ENCODE measurements at regions not wholly inside any gene's neighbourhood (a gene's known extent, or its start where the extent isn't known, plus 50 kb on each side); places are given as distances from the start of the nearest gene placed in this dataset.

- no peak for DNase-seq
These were observed 311.0 kb downstream of the GABRB2 start for GRCh38 chr5:161235569-161235968.

- no peak for DNase-seq
These were observed 313.0 kb downstream of the GABRB2 start for GRCh38 chr5:161233553-161233952.

DNA sequence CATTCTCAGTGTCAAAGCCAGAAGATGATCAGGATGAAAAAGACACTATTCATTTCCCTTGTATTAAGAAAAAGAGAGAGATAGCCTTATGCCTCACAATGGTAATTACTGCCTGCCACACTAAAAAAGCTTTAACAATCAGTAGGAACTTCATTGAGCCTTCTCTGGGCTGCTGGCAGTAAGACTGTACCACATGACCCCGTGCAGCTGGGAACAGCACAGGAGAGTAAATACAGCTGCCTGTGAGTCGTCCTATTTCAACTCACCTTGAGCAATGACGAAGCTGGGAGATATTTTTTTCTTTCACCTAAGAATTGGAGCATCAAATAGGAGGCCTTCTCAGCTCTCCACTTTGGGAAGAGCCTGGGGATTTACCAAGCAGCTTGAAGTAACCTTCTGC, 316.3 kb downstream of the GABRB2 start:
- peak; percentile 50 for DNase-seq

GRCh38 chr5:161219816-161220215, 326.7 kb downstream of the GABRB2 start:
- DNase-seq, result no peak

GRCh38 chr5:161216877-161217276, 329.6 kb downstream of the GABRB2 start:
- DNase-seq, result no peak

DNA sequence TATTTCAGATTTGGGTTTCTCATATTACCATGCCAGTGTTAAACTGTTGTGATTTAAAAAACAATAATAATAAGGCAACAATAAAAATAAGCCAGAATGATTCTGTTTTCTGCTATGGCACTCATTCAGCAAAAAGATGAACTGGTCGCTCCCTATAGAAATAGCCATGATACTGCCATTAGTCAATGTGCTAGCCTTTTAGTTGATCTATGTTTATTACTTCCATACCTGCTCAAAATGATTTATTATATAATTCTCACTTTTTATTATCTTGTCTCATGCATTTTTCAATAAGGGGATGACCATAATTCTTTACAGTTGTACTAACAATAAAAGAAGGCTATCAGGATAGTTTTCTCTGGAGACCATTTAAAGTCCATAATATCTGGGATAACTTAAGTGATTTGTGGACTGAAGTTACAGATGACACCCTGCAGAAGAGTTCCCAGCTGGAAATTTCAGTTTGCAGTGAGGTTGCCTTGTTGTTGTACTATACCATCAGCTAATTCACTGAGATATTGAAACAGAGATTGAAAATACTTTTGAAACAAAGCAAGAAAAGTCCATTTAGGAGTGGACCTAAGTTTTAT, 334.3 kb downstream of the GABRB2 start:
- no peak for DNase-seq

DNA sequence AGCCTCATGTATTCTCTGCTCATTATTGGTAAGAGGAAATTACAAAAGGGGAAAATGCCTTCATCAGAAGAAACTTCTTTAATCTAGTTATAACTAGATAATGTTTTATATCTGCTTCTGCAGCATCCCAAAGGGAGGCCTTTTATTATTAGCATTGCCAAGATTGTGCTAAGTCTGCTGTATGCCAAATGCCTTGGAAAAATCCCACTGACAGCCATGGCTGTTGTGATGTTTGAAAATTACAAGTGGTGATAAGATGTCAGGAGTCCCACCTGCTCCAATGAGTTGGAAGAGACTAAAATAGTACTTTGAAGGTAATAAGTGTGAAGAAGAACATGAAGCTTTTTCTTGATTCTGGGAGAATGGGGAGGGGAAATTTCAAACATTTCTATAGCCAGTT, 345.0 kb downstream of the GABRB2 start:
- DNase-seq, result no peak

- no peak for DNase-seq
These were observed 338.8 kb upstream of the ATP10B start for GRCh38 chr5:161190778-161191177.

GRCh38 chr5:161190086-161190485, 338.1 kb upstream of the ATP10B start:
- no peak for DNase-seq

DNA sequence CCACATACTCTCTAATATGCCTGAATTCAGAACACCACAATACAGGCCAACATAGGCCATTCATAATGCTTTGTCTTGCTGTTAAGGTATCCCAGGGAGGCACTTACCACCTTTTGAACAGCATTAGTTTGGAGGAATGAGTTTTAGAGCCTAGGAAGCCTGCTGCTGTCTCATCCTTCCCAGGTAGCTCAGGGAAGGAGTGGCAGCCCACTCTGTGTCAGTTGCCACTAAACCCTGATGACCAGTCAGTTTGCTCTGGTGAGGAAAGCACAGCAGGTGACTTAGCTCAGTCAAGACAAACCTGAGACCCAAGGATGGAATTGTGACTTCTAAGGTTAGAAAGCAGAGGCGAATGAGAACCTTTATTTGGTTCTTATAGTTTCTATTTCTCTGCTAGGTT, 337.4 kb upstream of the ATP10B start:
- no peak for DNase-seq

GRCh38 chr5:161183559-161183958, 331.5 kb upstream of the ATP10B start:
- DNase-seq, result no peak

GRCh38 chr5:161176221-161176620, 324.2 kb upstream of the ATP10B start:
- DNase-seq, result no peak

- no peak for DNase-seq
These were observed 317.8 kb upstream of the ATP10B start for GRCh38 chr5:161169776-161170175.

DNA sequence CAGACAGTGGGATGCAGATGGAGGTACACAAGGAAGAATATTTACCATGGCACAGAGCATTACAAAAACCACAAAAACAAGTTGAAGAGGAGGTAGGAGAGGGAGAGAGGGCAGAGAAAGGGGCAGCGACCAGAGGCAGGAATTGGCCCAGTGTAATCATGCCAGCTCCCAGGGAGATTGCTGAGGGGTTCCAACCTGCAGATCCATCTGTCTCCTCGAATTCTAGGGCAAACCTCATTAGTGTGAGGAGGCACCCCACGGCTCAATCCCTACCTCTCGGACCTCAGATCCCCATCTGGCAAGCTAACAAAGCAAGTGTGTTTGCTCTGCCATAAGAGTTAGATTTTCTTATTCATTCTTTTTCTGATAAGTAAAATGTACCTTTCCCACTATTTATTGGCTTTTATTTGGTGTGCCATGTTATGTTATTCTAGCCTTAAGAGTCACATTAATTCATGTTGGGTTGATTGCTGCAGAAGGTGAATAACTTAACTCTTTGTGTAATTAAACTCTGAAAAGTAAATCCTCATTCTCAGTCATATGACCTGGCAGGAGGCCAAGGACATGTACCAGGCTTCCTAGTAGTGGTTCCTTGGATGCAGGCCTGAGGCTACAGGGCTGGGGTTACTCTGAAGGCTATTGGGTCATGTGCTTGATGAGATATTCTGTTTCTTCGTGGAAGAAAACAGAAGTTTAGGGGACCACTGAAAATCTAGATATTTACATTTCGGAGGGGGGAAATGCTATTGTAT, 315.2 kb upstream of the ATP10B start:
- peak; percentile 15 for DNase-seq

DNA sequence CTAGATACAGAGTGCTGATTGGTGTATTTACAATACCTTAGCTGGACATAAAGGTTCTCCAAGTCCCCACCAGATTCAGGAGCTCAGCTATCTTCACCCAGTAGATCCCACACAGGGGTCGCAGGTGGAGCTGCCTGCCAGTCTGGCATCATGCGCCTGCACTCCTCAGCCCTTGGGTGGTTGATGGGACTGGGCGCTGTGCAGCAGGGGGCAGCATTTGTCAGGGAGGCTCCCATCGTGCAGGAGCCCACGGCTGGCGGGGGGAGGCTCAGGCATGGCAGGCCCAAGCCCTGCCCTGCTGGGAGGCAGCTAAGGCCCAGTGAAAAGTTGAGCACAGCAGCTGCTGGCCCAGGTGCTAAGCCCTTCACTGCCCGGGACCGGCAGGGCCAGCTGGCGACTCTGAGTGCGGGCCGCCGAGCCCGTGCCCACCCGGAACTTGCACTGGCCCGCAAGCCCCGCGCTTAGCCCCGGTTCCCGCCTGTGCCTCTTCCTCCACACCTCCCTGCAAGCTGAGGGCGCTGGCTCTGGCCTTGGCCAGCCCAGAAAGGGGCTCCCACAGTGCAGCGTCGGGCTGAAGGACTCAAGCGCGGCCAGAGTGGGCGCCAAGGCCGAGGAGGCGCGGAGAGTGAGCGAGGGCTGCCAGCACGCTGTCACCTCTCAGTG, 314.1 kb upstream of the ATP10B start:
- no peak for DNase-seq

GRCh38 chr5:161157925-161158324, 305.9 kb upstream of the ATP10B start:
- no peak for DNase-seq

DNA sequence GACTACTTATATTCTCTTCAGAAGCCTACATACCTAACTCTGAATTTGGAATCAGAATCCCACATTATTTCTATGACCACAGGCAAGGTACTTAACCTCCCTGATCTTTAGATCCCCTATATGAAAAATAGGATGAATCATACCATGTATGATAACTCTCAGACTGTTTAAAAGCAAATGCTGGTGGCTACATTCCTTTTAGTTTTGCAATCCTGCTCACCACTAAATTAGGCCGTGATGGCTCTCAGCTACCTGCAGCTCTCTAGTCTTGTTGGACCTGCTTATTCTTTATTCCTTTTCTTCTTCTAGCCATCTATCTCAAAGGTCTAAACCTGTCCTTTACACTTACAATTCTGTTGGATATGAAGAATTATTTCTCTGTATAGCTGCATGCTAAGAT, 303.4 kb upstream of the ATP10B start:
- no peak for DNase-seq

DNA sequence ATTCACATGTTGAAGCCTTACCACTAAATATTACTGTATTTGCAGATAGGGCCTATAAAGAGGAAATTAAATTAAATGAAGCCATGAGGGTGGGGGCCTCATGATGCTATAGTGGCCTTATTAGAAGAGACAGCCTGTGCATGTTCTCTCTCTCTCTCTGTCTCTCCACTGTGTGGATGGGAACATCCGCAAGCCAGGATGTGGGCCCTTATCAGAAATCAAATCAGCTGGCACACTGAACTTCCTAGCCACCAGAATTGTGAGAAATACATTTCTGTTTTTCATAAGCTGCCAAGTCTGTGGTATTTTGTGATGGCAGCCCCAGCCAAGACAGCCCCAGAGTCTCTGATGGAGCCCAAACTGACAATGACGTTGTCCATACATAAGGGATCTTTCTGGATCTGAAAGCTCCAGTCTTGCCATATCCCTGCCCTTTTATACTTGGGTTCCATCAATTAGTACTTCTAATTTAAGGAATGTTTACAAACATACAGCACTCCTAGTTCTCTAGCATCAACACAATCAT, 300.5 kb upstream of the ATP10B start:
- DNase-seq, result no peak

- no peak for DNase-seq
These were observed 298.5 kb upstream of the ATP10B start for GRCh38 chr5:161150441-161150988.

- DNase-seq, result no peak
These were observed 297.1 kb upstream of the ATP10B start for GRCh38 chr5:161149078-161149477.

DNA sequence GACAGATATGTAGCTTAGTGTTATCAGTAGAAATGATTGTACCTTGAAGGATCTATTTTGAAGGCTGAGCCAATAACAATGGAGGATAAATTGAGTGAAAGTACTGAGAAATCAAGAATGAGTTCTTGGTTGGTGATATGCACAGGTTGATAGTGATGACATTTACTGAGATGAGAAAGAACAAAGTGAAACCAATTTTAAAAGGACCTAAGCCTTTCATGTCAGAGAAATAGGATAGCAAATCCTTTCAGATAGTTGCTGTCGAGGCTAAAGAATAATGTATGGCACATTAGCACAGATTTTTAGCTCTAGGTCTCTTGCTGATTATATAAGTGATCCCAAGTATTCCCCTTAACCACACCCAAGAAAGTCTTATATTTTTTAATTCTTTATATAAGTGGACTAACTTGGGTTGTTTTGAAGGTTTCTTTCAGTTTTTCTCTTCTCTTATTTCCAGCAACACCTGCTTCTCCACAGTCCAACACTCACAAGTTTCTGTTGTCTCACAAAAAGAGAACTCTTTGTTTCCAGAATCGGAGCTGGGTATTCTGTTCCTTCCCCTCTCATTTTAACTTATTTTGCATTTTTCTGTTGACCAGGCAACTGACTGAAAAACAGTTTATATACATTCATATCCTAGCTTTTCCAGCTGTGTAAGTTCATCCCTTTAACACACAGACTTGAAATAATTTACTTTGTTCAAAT, 286.9 kb upstream of the ATP10B start:
- no peak for DNase-seq

DNA sequence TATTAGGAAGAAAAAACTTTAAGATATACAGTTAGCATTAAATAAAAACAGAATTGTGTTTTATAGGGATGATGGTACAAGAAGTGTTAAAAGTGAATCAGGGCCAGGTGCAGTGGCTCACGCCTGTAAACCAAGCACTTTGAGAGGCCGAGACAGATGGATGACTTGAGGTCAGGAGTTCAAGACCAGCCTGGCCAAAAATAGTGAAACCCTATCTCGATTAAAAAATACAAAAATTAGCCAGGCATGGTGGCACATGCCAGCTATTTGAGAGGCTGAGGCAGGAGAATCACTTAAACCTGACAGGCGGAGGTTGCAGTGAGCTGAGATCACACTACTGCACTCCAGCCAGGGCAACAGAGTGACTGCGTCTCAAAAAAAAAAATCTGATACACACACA, 282.9 kb upstream of the ATP10B start:
- DNase-seq, result no peak

DNA sequence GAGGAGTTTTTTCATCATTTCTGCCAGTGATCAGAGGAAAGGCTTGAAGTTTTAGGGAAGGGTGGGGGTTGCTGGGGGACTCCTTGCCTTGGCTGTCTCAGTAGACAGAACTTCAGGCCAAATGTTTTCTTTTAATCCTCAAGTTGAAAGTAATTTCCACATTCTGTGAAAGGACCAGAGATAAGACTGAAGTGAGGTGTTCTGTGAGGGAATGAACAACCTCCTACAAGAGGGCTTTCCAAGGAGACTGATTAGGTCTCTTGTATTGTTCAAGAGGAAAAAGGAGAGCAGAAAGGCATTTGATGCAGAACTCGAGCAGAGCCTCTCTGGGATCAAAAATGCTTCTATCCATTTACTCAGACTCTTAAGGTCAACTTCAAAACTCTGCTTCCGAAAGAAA, 282.1 kb upstream of the ATP10B start:
- no peak for DNase-seq
